Activated naive CD4-positive, alpha-beta T cell treated with anti-CD3 and anti-CD28 coated beads for 36 hours (primary cell): ENCODE measurements at regions not wholly inside any gene's neighbourhood (a gene's known extent, or its start where the extent isn't known, plus 50 kb on each side); places are given as distances from the start of the nearest gene placed in this dataset.

Experiments
- CTCF ChIA-PET: fragments of 350-600 bp; sonication (Branson Sonifier 250); formaldehyde crosslinking; loops from one replicate; lab custom pipeline; 2021; ENCODE audit warnings: antibody characterized with exemption; lab: Charles Lee
- DNase-seq: peaks from one replicate; pipeline ENCODE4 v3.0.0-alpha.2; 2020
- H3K27ac Mint-ChIP-seq: one replicate; pipeline ENCODE4 v1.8.0; 2021; ENCODE audit warnings: mild to moderate bottlenecking, mixed read lengths
- H3K27me3 Mint-ChIP-seq: one replicate; pipeline ENCODE4 v1.8.0; 2021; ENCODE audit warnings: low read depth, mixed read lengths
- H3K36me3 Mint-ChIP-seq: one replicate; pipeline ENCODE4 v1.8.0; 2021; ENCODE audit warnings: low read depth, mixed read lengths
- H3K4me1 Mint-ChIP-seq: one replicate; pipeline ENCODE4 v1.8.0; 2021; ENCODE audit warnings: low read depth, mixed read lengths
- H3K4me3 Mint-ChIP-seq: one replicate; pipeline ENCODE4 v1.8.0; 2021; ENCODE audit warnings: mild to moderate bottlenecking, moderate library complexity, mixed read lengths
- H3K9me3 Mint-ChIP-seq: one replicate; pipeline ENCODE4 v1.8.0; 2021; ENCODE audit warnings: mixed read lengths
- intact Hi-C: fragments of 100-400 bp; cut with micrococcal nuclease; formaldehyde crosslinking; loops from one replicate; pipeline ENCODE4 v1.15.1; 2023

DNA sequence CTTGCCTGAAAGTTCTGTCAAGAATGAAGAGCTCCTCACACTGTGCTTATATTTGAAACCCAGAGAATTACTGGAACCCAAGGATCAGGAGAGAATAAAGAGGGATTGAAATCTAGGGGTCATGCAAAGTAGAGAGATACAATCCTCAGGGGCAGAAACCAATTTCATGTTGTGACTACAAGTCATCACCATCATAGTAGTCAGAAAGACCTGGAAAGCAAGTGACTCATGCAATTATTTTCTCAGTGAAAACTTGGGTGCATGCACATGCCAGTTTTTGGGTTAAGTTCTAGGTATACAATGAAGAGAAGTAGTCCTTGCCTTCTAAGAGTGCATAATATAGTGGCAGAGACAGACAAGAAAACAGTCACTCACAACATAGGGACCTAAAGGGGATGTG, 210.0 kb downstream of the ZC3H11B start:
- no peak overlapping the region for H3K4me3 Mint-ChIP-seq
- CTCF ChIA-PET: interaction anchor here (1.2 kb wide), 1 partner anchor 26 kb away, joined by 3 read pairs; no protein-coding TSS in a partner anchor
- peaks cover 2% of the 10 kb centered on the region for H3K27me3 Mint-ChIP-seq
- peaks cover 2% of the 10 kb centered on the region for H3K9me3 Mint-ChIP-seq
- no peak for DNase-seq
- H3K36me3 Mint-ChIP-seq: no peaks in the 10 kb centered on the region
- no peak overlapping the region for H3K27ac Mint-ChIP-seq
- intact Hi-C loops: no loop called here
- no peaks in the 10 kb centered on the region for H3K4me1 Mint-ChIP-seq

DNA sequence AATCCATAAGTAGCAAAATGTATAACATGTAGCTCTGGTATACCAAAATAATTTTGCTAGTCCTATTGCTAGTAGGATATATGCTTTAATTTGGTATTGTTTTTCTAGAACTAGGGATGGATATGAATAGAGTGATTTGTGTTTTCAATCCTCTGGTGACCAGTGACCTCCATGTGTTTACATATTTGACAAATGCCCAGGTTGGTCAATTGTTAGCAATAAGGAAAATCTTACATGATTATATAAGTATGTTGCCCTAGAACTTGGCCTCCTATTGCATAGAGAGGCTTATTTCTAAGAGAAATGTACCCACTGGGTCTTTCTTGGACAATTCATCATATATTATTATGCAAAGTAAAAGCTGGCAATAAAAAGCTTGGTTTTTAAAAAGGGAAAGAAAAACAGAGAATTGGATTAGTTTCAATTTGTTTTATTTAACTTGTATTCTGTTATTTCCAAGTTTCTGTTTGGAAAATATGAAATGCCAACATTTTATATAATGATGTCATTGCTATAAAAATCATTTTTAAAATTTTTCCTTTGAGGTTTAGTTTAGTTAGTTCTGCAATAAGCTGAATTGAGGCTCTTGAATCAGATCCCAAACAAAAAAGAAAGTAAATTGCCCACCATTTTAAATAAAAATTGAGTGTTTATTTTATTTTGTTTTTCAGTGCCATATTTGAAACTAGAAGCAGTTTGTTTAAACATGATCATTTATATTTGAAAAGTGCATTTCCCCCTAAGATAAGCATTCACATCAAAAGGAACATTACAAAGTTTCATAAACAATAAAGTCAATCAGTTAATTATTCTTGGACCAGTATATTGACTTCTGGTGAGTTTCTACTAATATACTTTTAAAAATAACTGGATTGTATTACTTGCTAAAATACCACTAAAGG, 210.9 kb downstream of the ZC3H11B start:
- Mint-ChIP-seq H3K27me3 (peaks cover 2% of the 10 kb centered on the region), H3K4me3 (no peak overlapping the region), H3K27ac (no peak overlapping the region), H3K36me3 (peaks cover 2% of the 10 kb centered on the region), H3K9me3 (peaks cover 10% of the 10 kb centered on the region), H3K4me1 (no peaks in the 10 kb centered on the region)
- DNase-seq: no peak
- CTCF ChIA-PET: interaction anchor here (1.2 kb wide), 1 partner anchor 27 kb away, joined by 3 read pairs; no protein-coding TSS in a partner anchor
- intact Hi-C loops: no loop called here

DNA sequence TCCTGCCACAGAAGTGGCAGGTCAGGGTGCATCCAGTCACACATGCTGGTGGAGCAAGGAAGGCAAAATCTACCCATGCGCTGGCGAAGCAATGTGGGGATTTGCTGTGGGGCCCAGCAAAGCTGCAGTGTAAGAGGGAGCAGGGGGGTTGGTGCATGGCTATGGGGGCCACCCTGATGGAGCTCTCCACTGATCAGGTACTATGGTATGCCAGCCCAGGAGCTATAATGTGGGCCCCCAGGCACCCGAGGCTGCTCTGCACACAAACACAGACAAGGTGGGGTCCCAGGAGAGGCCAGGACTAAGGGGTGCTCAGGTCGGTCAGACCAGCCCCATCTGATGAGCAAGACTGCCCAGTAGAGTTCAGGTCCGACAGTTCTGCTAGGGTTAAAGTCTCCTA, 213.5 kb downstream of the ZC3H11B start:
- DNase-seq: no peak
- intact Hi-C loops: no loop called here
- CTCF ChIA-PET: no interaction called here
- peaks cover 2% of the 10 kb centered on the region for H3K27me3 Mint-ChIP-seq
- H3K4me3 Mint-ChIP-seq: no peak overlapping the region
- H3K9me3 Mint-ChIP-seq: peaks cover 31% of the 10 kb centered on the region
- H3K36me3 Mint-ChIP-seq: peaks cover 10% of the 10 kb centered on the region
- no peak overlapping the region for H3K27ac Mint-ChIP-seq
- H3K4me1 Mint-ChIP-seq: no peaks in the 10 kb centered on the region

DNA sequence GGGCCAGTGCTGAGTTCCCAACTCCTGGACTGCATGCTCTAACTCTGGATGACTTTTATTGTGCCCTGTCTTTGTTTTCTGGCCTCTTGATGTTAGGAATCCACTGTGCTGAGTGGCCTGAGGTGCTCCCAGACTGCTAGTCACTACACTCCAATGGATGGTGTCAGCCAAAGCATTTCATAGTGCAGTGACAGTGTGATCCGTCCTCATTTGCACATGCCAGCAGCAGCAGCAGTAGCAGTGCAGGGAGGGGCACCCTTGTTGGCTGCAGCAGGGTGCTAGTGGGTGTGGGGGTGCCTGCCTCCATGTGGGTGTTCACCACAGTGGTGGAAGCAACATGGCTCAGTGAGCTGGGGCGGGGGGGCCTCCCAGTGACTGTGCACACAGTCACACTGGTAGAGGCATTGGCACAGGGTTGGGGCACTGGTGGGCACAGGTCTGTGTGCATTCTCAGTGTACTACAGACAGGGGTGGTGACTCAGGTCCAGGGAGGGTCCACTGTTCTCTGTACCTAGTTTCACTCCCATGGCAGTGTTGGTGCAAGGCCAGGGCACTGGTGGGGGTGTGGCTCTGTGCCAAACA, 214.0 kb downstream of the ZC3H11B start:
- no peak overlapping the region for H3K27ac Mint-ChIP-seq
- no peaks in the 10 kb centered on the region for H3K4me1 Mint-ChIP-seq
- peaks cover 34% of the 10 kb centered on the region for H3K9me3 Mint-ChIP-seq
- CTCF ChIA-PET: no interaction called here
- intact Hi-C loops: no loop called here
- H3K36me3 Mint-ChIP-seq: peaks cover 10% of the 10 kb centered on the region
- DNase-seq: no peak
- H3K4me3 Mint-ChIP-seq: no peak overlapping the region
- H3K27me3 Mint-ChIP-seq: peaks cover 2% of the 10 kb centered on the region

- H3K4me1 Mint-ChIP-seq: no peaks in the 10 kb centered on the region
- CTCF ChIA-PET: interaction anchor here (1.0 kb wide), 1 partner anchor 10 kb away, joined by 3 read pairs; no protein-coding TSS in a partner anchor
- H3K9me3 Mint-ChIP-seq: peaks cover 34% of the 10 kb centered on the region
- H3K36me3 Mint-ChIP-seq: peaks cover 10% of the 10 kb centered on the region
- no peak overlapping the region for H3K4me3 Mint-ChIP-seq
- no peaks in the 10 kb centered on the region for H3K27me3 Mint-ChIP-seq
- no peak overlapping the region for H3K27ac Mint-ChIP-seq
- DNase-seq: no peak
- intact Hi-C loops: no loop called here
Observed at GRCh38 chr1:219397511-219397910, 215.4 kb downstream of the ZC3H11B start.

GRCh38 chr1:219391297-219391696, 217.6 kb downstream of the LYPLAL1 start:
- no peak overlapping the region for H3K27ac Mint-ChIP-seq
- H3K9me3 Mint-ChIP-seq: peaks cover 22% of the 10 kb centered on the region
- no peaks in the 10 kb centered on the region for H3K4me1 Mint-ChIP-seq
- CTCF ChIA-PET: interaction anchor here (0.7 kb wide), 1 partner anchor 16 kb away, joined by 4 read pairs; no protein-coding TSS in a partner anchor
- intact Hi-C loops: no loop called here
- no peak overlapping the region for H3K4me3 Mint-ChIP-seq
- peaks cover 5% of the 10 kb centered on the region for H3K36me3 Mint-ChIP-seq
- H3K27me3 Mint-ChIP-seq: no peaks in the 10 kb centered on the region
- DNase-seq: no peak

- CTCF ChIA-PET: interaction anchor here (0.5 to 1.0 kb wide), 2 partner anchors 10 to 1335 kb away, joined by 3 to 7 read pairs; no protein-coding TSS in a partner anchor
- Mint-ChIP-seq H3K36me3 (no peaks in the 10 kb centered on the region), H3K27ac (no peak overlapping the region), H3K4me1 (no peaks in the 10 kb centered on the region), H3K9me3 (peaks cover 3% of the 10 kb centered on the region), H3K4me3 (no peak overlapping the region), H3K27me3 (no peaks in the 10 kb centered on the region)
- no peak for DNase-seq
- intact Hi-C loops: no loop called here
Observed at GRCh38 chr1:219387211-219387610, 213.5 kb downstream of the LYPLAL1 start.

DNA sequence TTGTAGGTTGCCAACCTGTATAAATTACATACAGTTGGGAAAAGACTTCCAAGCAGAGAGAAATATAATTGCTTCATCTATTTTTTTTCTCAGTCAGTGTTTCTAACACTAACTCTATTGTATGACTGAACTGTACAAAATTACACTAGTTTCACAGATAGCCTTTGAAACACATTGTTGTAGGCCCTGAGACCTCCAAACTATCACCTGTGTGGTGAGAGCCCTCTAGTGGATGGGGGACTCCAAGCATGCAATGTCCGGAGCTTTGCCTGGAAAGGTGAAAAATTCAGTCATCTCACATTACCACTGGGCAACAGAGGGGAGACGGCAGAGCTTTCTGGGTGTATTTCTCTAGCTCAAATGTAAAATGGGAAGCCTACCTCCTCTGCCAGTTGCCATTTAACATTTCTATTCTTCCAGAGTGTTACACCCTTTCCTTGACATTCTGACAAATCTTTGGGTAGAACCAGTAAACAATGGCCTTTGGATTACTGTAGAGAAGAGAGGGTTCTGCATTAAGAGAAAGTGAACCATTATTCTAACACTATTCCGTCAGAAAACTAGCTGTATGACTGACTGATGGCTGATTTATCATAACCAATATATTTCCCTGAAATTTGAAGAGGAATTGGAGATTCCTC, 212.2 kb downstream of the LYPLAL1 start:
- Mint-ChIP-seq H3K4me3 (no peak overlapping the region), H3K9me3 (no peaks in the 10 kb centered on the region), H3K27ac (no peak overlapping the region), H3K4me1 (no peaks in the 10 kb centered on the region), H3K27me3 (no peaks in the 10 kb centered on the region), H3K36me3 (no peaks in the 10 kb centered on the region)
- intact Hi-C loops: loop anchor here (1.0 to 2.0 kb wide), 2 partner anchors 182 to 1047 kb away; no protein-coding TSS in a partner anchor
- CTCF ChIA-PET: interaction anchor here (0.6 to 1.6 kb wide), 5 partner anchors 56 to 1063 kb away, joined by 3 to 7 read pairs (median 3); no protein-coding TSS in a partner anchor
- peak; percentile 60 for DNase-seq

GRCh38 chr1:219383281-219383680, 209.6 kb downstream of the LYPLAL1 start:
- Mint-ChIP-seq H3K36me3 (no peaks in the 10 kb centered on the region), H3K4me1 (no peaks in the 10 kb centered on the region), H3K9me3 (no peaks in the 10 kb centered on the region), H3K27me3 (no peaks in the 10 kb centered on the region), H3K4me3 (no peak overlapping the region), H3K27ac (no peak overlapping the region)
- CTCF ChIA-PET: interaction anchor here (0.6 kb wide), 1 partner anchor 9 kb away, joined by 4 read pairs; no protein-coding TSS in a partner anchor
- DNase-seq: no peak
- intact Hi-C loops: no loop called here

DNA sequence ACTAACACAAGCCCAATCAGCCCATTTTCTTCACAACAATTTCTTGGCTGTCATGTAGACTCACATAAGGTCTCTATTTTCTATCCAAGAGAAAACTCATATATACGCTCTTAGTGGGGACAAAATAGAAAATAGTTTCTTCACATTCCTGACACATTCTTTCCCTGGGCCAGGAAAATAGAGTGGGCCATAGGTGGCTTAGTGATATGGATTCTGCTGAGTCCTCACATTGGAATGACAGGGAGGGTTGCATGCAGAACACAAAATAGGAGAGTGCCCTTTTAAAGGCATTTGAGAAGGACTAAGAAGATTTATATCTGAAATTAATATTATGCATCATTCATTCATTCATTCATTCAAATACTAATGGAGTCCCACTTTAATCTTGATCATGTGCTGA, 207.7 kb downstream of the LYPLAL1 start:
- H3K27ac Mint-ChIP-seq: no peak overlapping the region
- no peaks in the 10 kb centered on the region for H3K27me3 Mint-ChIP-seq
- DNase-seq: no peak
- no peaks in the 10 kb centered on the region for H3K36me3 Mint-ChIP-seq
- CTCF ChIA-PET: no interaction called here
- intact Hi-C loops: no loop called here
- no peaks in the 10 kb centered on the region for H3K9me3 Mint-ChIP-seq
- no peak overlapping the region for H3K4me3 Mint-ChIP-seq
- H3K4me1 Mint-ChIP-seq: no peaks in the 10 kb centered on the region

DNA sequence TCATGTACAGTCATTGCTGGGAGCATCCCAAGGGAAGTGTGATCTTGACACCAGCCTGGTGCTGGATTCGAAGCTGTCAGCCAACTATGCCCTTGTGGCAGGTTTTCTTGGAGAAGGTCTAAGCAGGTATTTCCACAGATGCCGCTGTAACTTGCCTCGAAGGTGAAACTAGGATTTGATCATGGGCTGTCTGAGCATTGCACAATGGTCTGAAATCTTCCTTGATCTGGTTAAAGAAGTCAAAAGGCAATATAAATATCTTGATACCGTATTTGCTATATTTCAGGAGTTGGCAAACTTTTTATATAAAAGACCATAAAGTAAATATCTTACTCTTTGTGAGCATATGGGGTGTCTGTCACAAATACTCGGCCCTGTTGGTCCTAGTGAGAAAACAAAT, 206.8 kb downstream of the LYPLAL1 start:
- no peaks in the 10 kb centered on the region for H3K27me3 Mint-ChIP-seq
- intact Hi-C loops: no loop called here
- H3K9me3 Mint-ChIP-seq: no peaks in the 10 kb centered on the region
- CTCF ChIA-PET: no interaction called here
- DNase-seq: no peak
- no peaks in the 10 kb centered on the region for H3K36me3 Mint-ChIP-seq
- H3K4me3 Mint-ChIP-seq: no peak overlapping the region
- no peaks in the 10 kb centered on the region for H3K4me1 Mint-ChIP-seq
- H3K27ac Mint-ChIP-seq: no peak overlapping the region

GRCh38 chr1:219379691-219380090, 206.0 kb downstream of the LYPLAL1 start:
- H3K36me3 Mint-ChIP-seq: no peaks in the 10 kb centered on the region
- H3K4me1 Mint-ChIP-seq: no peaks in the 10 kb centered on the region
- H3K9me3 Mint-ChIP-seq: no peaks in the 10 kb centered on the region
- CTCF ChIA-PET: no interaction called here
- H3K27me3 Mint-ChIP-seq: no peaks in the 10 kb centered on the region
- intact Hi-C loops: no loop called here
- no peak overlapping the region for H3K4me3 Mint-ChIP-seq
- DNase-seq: no peak
- H3K27ac Mint-ChIP-seq: no peak overlapping the region
